Loucy (cell line): ENCODE measurements at regions not wholly inside any gene's neighbourhood (a gene's known extent, or its start where the extent isn't known, plus 50 kb on each side); places are given as distances from the start of the nearest gene placed in this dataset.

Experiments
- H2AFZ ChIP-seq: fragments of 200-600 bp; sonication (generic); 2 replicates; pipeline ENCODE4 v1.6.0; 2016; ENCODE audit warnings: antibody characterized with exemption, mild to moderate bottlenecking, low read length, moderate library complexity
- H3F3A ChIP-seq: fragments of 200-600 bp; 2 replicates; pipeline ENCODE4 v1.6.0; 2016; ENCODE audit warnings: antibody characterized with exemption, low read depth, mild to moderate bottlenecking
- H3K27me3 ChIP-seq: fragments of 200-600 bp; sonication (generic); 2 replicates; pipeline ENCODE4 v1.6.1; 2014; ENCODE audit warnings: low read length, mild to moderate bottlenecking; ENCODE audit not compliant: insufficient read depth, poor library complexity, severe bottlenecking
- H3K36me3 ChIP-seq: fragments of 200-600 bp; sonication (generic); 2 replicates; pipeline ENCODE4 v1.6.1; 2016; ENCODE audit warnings: low read length; ENCODE audit not compliant: insufficient read depth
- H3K4me1 ChIP-seq: fragments of 200-600 bp; sonication (generic); 2 replicates; pipeline ENCODE4 v1.5.1; 2014; ENCODE audit warnings: low read length, mild to moderate bottlenecking; ENCODE audit not compliant: insufficient read depth, poor library complexity, severe bottlenecking
- H3K4me2 ChIP-seq: fragments of 200-600 bp; sonication (generic); 2 replicates; pipeline ENCODE4 v1.6.0; 2014; ENCODE audit warnings: antibody characterized with exemption, low read length, low read depth, mild to moderate bottlenecking; ENCODE audit not compliant: poor library complexity, severe bottlenecking
- H3K4me3 ChIP-seq: fragments of 200-600 bp; sonication (generic); 2 replicates; pipeline ENCODE4 v1.5.1; 2014; ENCODE audit warnings: low read length, mild to moderate bottlenecking, mixed read lengths; ENCODE audit not compliant: poor library complexity, severe bottlenecking
- H3K79me2 ChIP-seq: fragments of 200-600 bp; sonication (generic); 2 replicates; pipeline ENCODE4 v1.6.1; 2014; ENCODE audit warnings: low read length; ENCODE audit not compliant: insufficient read depth
- H3K9ac ChIP-seq: fragments of 200-600 bp; sonication (generic); 2 replicates; pipeline ENCODE4 v1.6.0; 2014; ENCODE audit warnings: mild to moderate bottlenecking, low read depth, low read length, moderate library complexity; ENCODE audit not compliant: poor library complexity, severe bottlenecking
- H3K9me2 ChIP-seq: fragments of 200-600 bp; sonication (generic); replicated peaks from 2 replicates; pipeline ENCODE4 v1.6.1; 2016; ENCODE audit warnings: low read depth, low read length, mixed read lengths
- H3K9me3 ChIP-seq: fragments of 200-600 bp; sonication (generic); 2 replicates; pipeline ENCODE4 v1.6.1; 2014; ENCODE audit warnings: mild to moderate bottlenecking, antibody characterized with exemption, low read length, low read depth; ENCODE audit not compliant: insufficient read depth
- H4K20me1 ChIP-seq: fragments of 200-600 bp; sonication (generic); 2 replicates; pipeline ENCODE4 v1.6.0; 2014; ENCODE audit warnings: antibody characterized with exemption, low read length, mild to moderate bottlenecking; ENCODE audit not compliant: insufficient read depth, poor library complexity, severe bottlenecking
- EZH2phosphoT487 ChIP-seq: fragments of 200-600 bp; IDR thresholded peaks from 2 replicates; pipeline ENCODE4 v1.6.1; 2018; ENCODE audit warnings: antibody characterized with exemption, mild to moderate bottlenecking, moderate library complexity, borderline replicate concordance
- TF ChIP-seq, protein P1 (sequence below): fragments of 200-600 bp; sonication (generic); conservative IDR thresholded peaks from 2 replicates; pipeline ENCODE4 v1.5.1; 2014; ENCODE audit warnings: mild to moderate bottlenecking, antibody characterized with exemption, low read length

DNA sequence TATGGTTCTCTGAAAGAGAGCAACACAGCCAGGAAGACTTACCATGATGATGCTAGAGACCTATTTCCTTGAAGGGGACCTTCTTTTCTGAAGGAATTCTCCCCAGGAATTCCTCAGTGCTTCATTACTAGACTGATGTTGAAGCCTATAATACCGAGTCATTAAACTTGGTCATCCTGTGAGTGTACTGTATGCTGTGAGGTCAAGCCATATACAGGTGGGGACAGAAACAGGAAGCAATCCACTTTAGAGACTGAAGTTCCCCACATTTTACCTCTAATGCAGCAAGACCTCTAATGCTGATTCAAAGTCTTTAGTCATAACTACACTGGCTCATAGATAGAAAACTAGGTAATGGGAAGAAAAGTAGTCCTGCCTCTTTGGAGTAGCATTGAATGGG is 77.1 kb upstream of the RASEF start:
- Histone ChIP-seq H3K9me3 (no peaks in the 10 kb centered on the region), H4K20me1 (no peaks in the 10 kb centered on the region), H3F3A (no peaks in the 10 kb centered on the region), H3K36me3 (no peaks in the 10 kb centered on the region), H3K9me2 (no peaks in the 10 kb centered on the region), H3K4me2 (no peak overlapping the region), H3K4me1 (peaks cover 8% of the 10 kb centered on the region), H3K27me3 (no peaks in the 10 kb centered on the region), H3K79me2 (no peaks in the 10 kb centered on the region), H3K9ac (no peak overlapping the region), H3K4me3 (no peak overlapping the region), H2AFZ (peak overlapping the region; percentile 46)
- no peak for TF ChIP-seq EZH2phosphoT487
- TF ChIP-seq, protein P1, sequence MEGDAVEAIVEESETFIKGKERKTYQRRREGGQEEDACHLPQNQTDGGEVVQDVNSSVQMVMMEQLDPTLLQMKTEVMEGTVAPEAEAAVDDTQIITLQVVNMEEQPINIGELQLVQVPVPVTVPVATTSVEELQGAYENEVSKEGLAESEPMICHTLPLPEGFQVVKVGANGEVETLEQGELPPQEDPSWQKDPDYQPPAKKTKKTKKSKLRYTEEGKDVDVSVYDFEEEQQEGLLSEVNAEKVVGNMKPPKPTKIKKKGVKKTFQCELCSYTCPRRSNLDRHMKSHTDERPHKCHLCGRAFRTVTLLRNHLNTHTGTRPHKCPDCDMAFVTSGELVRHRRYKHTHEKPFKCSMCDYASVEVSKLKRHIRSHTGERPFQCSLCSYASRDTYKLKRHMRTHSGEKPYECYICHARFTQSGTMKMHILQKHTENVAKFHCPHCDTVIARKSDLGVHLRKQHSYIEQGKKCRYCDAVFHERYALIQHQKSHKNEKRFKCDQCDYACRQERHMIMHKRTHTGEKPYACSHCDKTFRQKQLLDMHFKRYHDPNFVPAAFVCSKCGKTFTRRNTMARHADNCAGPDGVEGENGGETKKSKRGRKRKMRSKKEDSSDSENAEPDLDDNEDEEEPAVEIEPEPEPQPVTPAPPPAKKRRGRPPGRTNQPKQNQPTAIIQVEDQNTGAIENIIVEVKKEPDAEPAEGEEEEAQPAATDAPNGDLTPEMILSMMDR = no peak

DNA sequence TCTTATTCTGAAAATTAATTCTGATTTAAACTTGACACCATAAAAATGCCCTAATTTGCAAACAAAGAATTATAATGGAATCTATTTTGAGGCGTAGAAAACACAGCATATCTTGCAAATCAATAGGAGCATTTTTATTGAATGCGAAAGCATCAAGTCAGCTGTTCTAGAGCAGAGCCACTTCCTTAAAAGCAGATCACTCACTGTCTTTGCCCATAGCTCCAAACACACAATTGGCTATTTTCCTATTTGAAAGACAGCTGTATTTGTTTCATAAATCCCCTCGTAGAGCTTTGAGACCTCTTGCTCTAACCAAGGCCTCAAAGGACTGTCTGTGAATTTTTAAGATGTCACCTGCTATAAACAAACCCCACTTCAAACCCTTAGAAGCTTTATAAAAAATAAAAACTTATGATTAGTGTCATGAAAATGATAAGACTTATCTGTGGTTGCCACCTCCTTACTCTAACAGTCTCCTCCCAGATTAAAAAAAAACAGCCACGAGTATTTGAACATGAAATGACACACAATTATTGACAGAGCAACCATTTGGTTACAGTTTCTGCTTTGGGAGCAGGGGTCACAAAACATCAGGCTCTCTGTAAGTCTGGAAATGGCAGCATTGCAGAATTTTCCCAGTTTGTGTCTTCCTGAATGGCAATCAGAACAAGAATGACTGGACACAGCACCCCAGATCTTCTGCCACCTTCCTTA is 75.6 kb upstream of the RASEF start:
- no peak overlapping the region for H3K9ac ChIP-seq
- H3K9me3 ChIP-seq = no peaks in the 10 kb centered on the region
- peak overlapping the region; percentile 65 for H2AFZ ChIP-seq
- no peaks in the 10 kb centered on the region for H3K79me2 ChIP-seq
- H3K4me1 ChIP-seq = peaks cover 8% of the 10 kb centered on the region
- H4K20me1 ChIP-seq = no peaks in the 10 kb centered on the region
- no peak overlapping the region for H3K4me3 ChIP-seq
- H3K4me2 ChIP-seq = no peak overlapping the region
- no peaks in the 10 kb centered on the region for H3F3A ChIP-seq
- TF ChIP-seq, protein P1 = no peak
- TF ChIP-seq EZH2phosphoT487 = no peak
- no peaks in the 10 kb centered on the region for H3K9me2 ChIP-seq
- H3K27me3 ChIP-seq = no peaks in the 10 kb centered on the region
- no peaks in the 10 kb centered on the region for H3K36me3 ChIP-seq

DNA sequence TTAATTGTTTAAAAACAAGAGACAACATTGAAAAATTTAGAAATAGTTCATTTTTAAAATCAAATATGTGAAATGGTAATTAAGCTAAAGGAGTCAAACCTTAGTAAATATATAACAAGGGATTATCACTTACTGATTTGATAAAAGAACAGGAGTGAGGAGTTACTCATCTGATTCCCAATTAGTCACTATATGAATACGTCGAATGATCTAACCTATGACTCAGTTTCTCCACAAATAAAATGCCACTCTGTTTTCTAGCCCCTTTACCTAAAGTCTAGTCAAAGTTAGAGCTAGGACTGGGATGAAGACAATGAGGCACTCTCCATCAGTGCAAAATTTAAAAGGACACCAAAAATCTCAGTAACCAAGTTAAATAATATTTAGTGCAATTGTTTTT is 70.4 kb upstream of the RASEF start:
- Histone ChIP-seq H3K9me2 (no peaks in the 10 kb centered on the region), H4K20me1 (no peaks in the 10 kb centered on the region), H2AFZ (no peak overlapping the region), H3K4me1 (peaks cover 2% of the 10 kb centered on the region), H3F3A (no peaks in the 10 kb centered on the region), H3K9me3 (peaks cover 4% of the 10 kb centered on the region; the same call in 1 of the 2 replicates), H3K4me3 (no peak overlapping the region), H3K27me3 (no peaks in the 10 kb centered on the region), H3K36me3 (no peaks in the 10 kb centered on the region), H3K9ac (no peak overlapping the region), H3K79me2 (no peaks in the 10 kb centered on the region), H3K4me2 (no peak overlapping the region)
- TF ChIP-seq, protein P1 = no peak
- TF ChIP-seq EZH2phosphoT487 = no peak
